Nephron (organoid): ENCODE measurements at regions not wholly inside any gene's neighbourhood (a gene's known extent, or its start where the extent isn't known, plus 50 kb on each side); places are given as distances from the start of the nearest gene placed in this dataset.

Experiments used
- H3K27ac Mint-ChIP-seq, 3 experiments: 2 replicates each; pipeline ENCODE4 v1.8.0; 2020; ENCODE audit warnings: mixed read lengths in 3 of 3, mild to moderate bottlenecking in 2 of 3, moderate library complexity in 1 of 3
- H3K27me3 Mint-ChIP-seq: 2 replicates; pipeline ENCODE4 v1.8.0; 2021; ENCODE audit warnings: low read depth, mild to moderate bottlenecking, moderate library complexity, mixed read lengths
- H3K36me3 Mint-ChIP-seq: 2 replicates; pipeline ENCODE4 v1.8.0; 2020; ENCODE audit warnings: low read depth, mixed read lengths
- H3K4me1 Mint-ChIP-seq: 2 replicates; pipeline ENCODE4 v1.8.0; 2020; ENCODE audit warnings: mixed read lengths
- H3K4me3 Mint-ChIP-seq, 3 experiments: 2 replicates each; pipeline ENCODE4 v1.8.0; 2020; ENCODE audit warnings: mild to moderate bottlenecking in 3 of 3, mixed read lengths in 3 of 3, moderate library complexity in 2 of 3
- H3K9me3 Mint-ChIP-seq: 2 replicates; pipeline ENCODE4 v1.8.0; 2020; ENCODE audit warnings: mixed read lengths
- TF ChIP-seq, protein P1 (sequence below), 3 experiments: fragments of 200-600 bp; sonication (generic); IDR thresholded peaks; one replicate each; pipeline ENCODE4 v1.5.0; 2021; ENCODE audit warnings: antibody characterized with exemption in 3 of 3; ENCODE audit not compliant: unreplicated experiment in 3 of 3

GRCh38 chr7:142308918-142309317, 51.1 kb upstream of the PRSS58 start:
- no peak overlapping the region for H3K27ac Mint-ChIP-seq
- H3K27me3 Mint-ChIP-seq, result peaks cover 3% of the 10 kb centered on the region
- no peaks in the 10 kb centered on the region for H3K4me1 Mint-ChIP-seq
- H3K4me3 Mint-ChIP-seq, result no peak overlapping the region
- TF ChIP-seq, protein P1, sequence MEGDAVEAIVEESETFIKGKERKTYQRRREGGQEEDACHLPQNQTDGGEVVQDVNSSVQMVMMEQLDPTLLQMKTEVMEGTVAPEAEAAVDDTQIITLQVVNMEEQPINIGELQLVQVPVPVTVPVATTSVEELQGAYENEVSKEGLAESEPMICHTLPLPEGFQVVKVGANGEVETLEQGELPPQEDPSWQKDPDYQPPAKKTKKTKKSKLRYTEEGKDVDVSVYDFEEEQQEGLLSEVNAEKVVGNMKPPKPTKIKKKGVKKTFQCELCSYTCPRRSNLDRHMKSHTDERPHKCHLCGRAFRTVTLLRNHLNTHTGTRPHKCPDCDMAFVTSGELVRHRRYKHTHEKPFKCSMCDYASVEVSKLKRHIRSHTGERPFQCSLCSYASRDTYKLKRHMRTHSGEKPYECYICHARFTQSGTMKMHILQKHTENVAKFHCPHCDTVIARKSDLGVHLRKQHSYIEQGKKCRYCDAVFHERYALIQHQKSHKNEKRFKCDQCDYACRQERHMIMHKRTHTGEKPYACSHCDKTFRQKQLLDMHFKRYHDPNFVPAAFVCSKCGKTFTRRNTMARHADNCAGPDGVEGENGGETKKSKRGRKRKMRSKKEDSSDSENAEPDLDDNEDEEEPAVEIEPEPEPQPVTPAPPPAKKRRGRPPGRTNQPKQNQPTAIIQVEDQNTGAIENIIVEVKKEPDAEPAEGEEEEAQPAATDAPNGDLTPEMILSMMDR (IDR thresholded peaks at IDR 0.05; ENCODE audit: unreplicated experiment in 3 of 3), result no peak
- no peaks in the 10 kb centered on the region for H3K9me3 Mint-ChIP-seq
- H3K36me3 Mint-ChIP-seq, result no peaks in the 10 kb centered on the region

GRCh38 chr7:142308326-142308725, 50.5 kb upstream of the PRSS58 start:
- Mint-ChIP-seq H3K4me3 (no peak overlapping the region), H3K4me1 (no peaks in the 10 kb centered on the region), H3K27me3 (peaks cover 3% of the 10 kb centered on the region), H3K9me3 (no peaks in the 10 kb centered on the region), H3K27ac (no peak overlapping the region), H3K36me3 (no peaks in the 10 kb centered on the region)
- TF ChIP-seq, protein P1 (IDR thresholded peaks at IDR 0.05; ENCODE audit: unreplicated experiment in 3 of 3), result no peak
